Astrocyte (in vitro differentiated cells and primary cell): ENCODE measurements at regions not wholly inside any gene's neighbourhood (a gene's known extent, or its start where the extent isn't known, plus 50 kb on each side); places are given as distances from the start of the nearest gene placed in this dataset.

Experiments used
- CTCF ChIP-seq: IDR thresholded peaks from 2 replicates; pipeline ENCODE4 v1.5.1; 2011; ENCODE audit warnings: low read depth, mild to moderate bottlenecking, inconsistent platforms, low read length, moderate library complexity; ENCODE audit not compliant: insufficient read depth
- EZH2 ChIP-seq: IDR thresholded peaks from 2 replicates; pipeline ENCODE4 v1.6.1; 2012; ENCODE audit warnings: mild to moderate bottlenecking, low read length, inconsistent platforms; ENCODE audit not compliant: insufficient read depth

- TF ChIP-seq EZH2 (no peak), CTCF (no peak)
Measured at GRCh38 chr10:53072144-53072543, 299.6 kb upstream of the MBL2 start.
